ENCODE measurements at regions not wholly inside any gene's neighbourhood (a gene's known extent, or its start where the extent isn't known, plus 50 kb on each side); places are given as distances from the start of the nearest gene placed in this dataset.

DNA sequence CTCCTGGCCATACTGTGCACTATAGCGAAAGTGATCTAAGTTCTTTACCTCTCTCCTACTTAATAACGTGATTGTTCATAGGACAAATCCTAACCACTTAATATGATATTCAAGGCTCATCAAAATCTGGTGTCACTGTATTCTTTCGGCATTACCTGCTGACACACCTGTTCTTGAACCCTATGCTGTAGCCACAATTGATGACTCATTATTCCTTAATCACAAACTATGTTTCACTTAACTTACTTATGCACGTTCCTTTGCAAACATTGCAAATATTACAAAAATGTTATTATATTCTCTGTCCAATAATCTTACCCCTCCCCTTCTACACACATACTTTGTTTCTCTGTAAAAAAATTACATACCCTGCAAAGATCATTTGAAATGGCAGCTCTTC, 158.1 kb upstream of the ADRA1B start:
- TF ChIP-seq CTCF (IDR thresholded peaks at IDR 0.05; ENCODE audit: borderline replicate concordance, insufficient read depth, low read depth, low read length) = no peak
- no peak overlapping the region for H3K4me3 ChIP-seq (ENCODE audit: low read depth, low read length)

GRCh38 chr5:159759791-159760290, 156.4 kb upstream of the ADRA1B start:
- no peak for TF ChIP-seq CTCF (IDR thresholded peaks at IDR 0.05; ENCODE audit: borderline replicate concordance, insufficient read depth, low read depth, low read length)
- no peak overlapping the region for H3K4me3 ChIP-seq (ENCODE audit: low read depth, low read length)

GRCh38 chr5:159762921-159763320, 153.4 kb upstream of the ADRA1B start:
- no peak overlapping the region for H3K4me3 ChIP-seq (ENCODE audit: low read depth, low read length)
- TF ChIP-seq CTCF (IDR thresholded peaks at IDR 0.05; ENCODE audit: borderline replicate concordance, insufficient read depth, low read depth, low read length) = no peak

- no peak for TF ChIP-seq CTCF (IDR thresholded peaks at IDR 0.05; ENCODE audit: borderline replicate concordance, insufficient read depth, low read depth, low read length)
- no peak overlapping the region for H3K4me3 ChIP-seq (ENCODE audit: low read depth, low read length)
These were observed 152.7 kb upstream of the ADRA1B start for GRCh38 chr5:159763562-159763961.

DNA sequence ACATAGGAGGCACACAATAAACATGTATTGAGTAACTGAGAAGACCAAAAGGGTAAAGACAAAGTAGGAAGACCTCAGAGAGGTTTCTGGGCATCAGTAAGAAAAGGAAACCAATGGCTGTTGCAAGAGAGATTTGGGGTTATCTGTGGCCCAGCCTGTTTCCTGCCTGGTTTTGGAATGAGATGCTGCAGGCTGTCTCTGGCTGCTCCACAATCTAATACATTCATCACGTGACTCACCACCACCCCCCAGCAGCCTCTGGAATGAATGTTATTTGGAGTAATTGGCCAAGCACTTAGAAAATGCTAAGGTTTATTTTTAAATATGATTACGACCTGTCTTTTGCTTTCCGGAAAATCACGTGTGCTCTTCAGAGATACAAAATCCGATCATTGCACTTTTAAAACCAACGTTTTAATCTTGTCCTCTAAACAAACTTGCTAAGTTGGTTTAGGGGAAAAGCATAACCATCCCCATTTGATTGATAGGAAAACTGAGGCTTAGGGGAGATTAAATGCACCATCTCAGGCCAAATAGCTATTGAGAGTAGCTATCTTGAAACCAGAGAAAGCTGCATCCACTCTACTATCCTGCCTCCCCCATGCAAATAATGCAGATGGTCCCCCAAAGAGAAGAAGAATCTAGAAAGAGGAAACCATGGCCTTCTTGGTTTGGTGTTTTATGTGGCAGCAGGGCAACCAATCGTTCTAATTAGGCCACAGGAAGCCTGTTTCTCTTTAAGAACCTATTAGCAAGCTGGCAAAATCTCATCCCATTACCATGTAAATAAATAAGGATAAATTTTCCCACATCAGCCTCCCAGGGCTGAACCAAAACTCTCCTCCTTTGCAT, 151.8 kb upstream of the ADRA1B start:
- TF ChIP-seq CTCF (IDR thresholded peaks at IDR 0.05; ENCODE audit: borderline replicate concordance, insufficient read depth, low read depth, low read length) = no peak
- no peak overlapping the region for H3K4me3 ChIP-seq (ENCODE audit: low read depth, low read length)

DNA sequence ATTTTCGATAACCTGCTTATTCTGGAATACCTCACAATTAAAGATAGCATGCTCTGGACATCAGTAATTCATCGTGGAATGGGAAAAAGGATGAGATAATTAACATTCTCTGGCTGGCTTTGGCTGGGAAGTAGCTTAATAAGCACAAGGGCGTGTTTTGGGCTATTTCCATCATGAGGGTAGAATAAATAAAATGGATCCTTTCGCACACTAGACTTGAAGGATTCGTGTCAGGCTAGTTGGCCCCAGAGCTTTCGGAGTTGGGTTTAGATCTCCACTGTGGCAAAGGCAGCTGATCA, 151.2 kb upstream of the ADRA1B start:
- no peak for TF ChIP-seq CTCF (IDR thresholded peaks at IDR 0.05; ENCODE audit: borderline replicate concordance, insufficient read depth, low read depth, low read length)

More for the DNA sequence above, 151.2 kb upstream of the ADRA1B start:
- H3K4me3 ChIP-seq (ENCODE audit: low read depth, low read length) = no peak overlapping the region
